ENCODE measurements at regions not wholly inside any gene's neighbourhood (a gene's known extent, or its start where the extent isn't known, plus 50 kb on each side); places are given as distances from the start of the nearest gene placed in this dataset.

- DNase-seq (ENCODE audit: low read depth) = peak; percentile 79
These were observed 249.9 kb downstream of the DAD1 start for GRCh38 chr14:22338917-22339715.

- DNase-seq (ENCODE audit: low read depth) = no peak
These were observed 250.6 kb downstream of the DAD1 start for GRCh38 chr14:22338381-22338780.

- no peak for DNase-seq (ENCODE audit: low read depth)
These were observed 251.1 kb downstream of the DAD1 start for GRCh38 chr14:22337938-22338337.

- no peak for DNase-seq (ENCODE audit: low read depth)
These were observed 251.5 kb downstream of the DAD1 start for GRCh38 chr14:22337521-22337920.

GRCh38 chr14:22336031-22336430 is 253.0 kb downstream of the DAD1 start:
- peak; percentile 45 for DNase-seq (ENCODE audit: low read depth)

- DNase-seq (ENCODE audit: low read depth) = no peak
These were observed 254.4 kb downstream of the DAD1 start for GRCh38 chr14:22334627-22335026.

- DNase-seq (ENCODE audit: low read depth) = no peak
These were observed 254.8 kb downstream of the DAD1 start for GRCh38 chr14:22334275-22334577.

- peak; percentile 72 for DNase-seq (ENCODE audit: low read depth)
These were observed 255.4 kb downstream of the DAD1 start for GRCh38 chr14:22333422-22334274.

GRCh38 chr14:22332686-22333421 is 256.2 kb downstream of the DAD1 start:
- DNase-seq (ENCODE audit: low read depth) = no peak

GRCh38 chr14:22329371-22329770 is 259.7 kb downstream of the DAD1 start:
- no peak for DNase-seq (ENCODE audit: low read depth)

- no peak for DNase-seq (ENCODE audit: low read depth)
These were observed 263.2 kb downstream of the DAD1 start for GRCh38 chr14:22325676-22326400.

GRCh38 chr14:22320362-22320750 is 268.7 kb downstream of the DAD1 start:
- no peak for DNase-seq (ENCODE audit: low read depth)

- peak; percentile 56 for DNase-seq (ENCODE audit: low read depth)
These were observed 269.3 kb downstream of the DAD1 start for GRCh38 chr14:22319526-22320361.

- no peak for DNase-seq (ENCODE audit: low read depth)
These were observed 270.1 kb downstream of the DAD1 start for GRCh38 chr14:22318951-22319350.

- no peak for DNase-seq (ENCODE audit: low read depth)
These were observed 272.6 kb downstream of the DAD1 start for GRCh38 chr14:22316473-22316872.

GRCh38 chr14:22315336-22315735 is 273.7 kb downstream of the DAD1 start:
- no peak for DNase-seq (ENCODE audit: low read depth)

- peak; percentile 60 for DNase-seq (ENCODE audit: low read depth)
These were observed 274.7 kb downstream of the DAD1 start for GRCh38 chr14:22314183-22314820.

GRCh38 chr14:22313172-22313801 is 275.7 kb downstream of the DAD1 start:
- no peak for DNase-seq (ENCODE audit: low read depth)

GRCh38 chr14:22311636-22312035 is 277.4 kb downstream of the DAD1 start:
- DNase-seq (ENCODE audit: low read depth) = no peak

GRCh38 chr14:22305607-22306006 is 283.4 kb downstream of the DAD1 start:
- no peak for DNase-seq (ENCODE audit: low read depth)
